ENCODE measurements at regions not wholly inside any gene's neighbourhood (a gene's known extent, or its start where the extent isn't known, plus 50 kb on each side); places are given as distances from the start of the nearest gene placed in this dataset.
"Not testable (repeated sequence)": the region's sequence is repeated elsewhere in the genome, so short reads cannot be mapped to it uniquely, and the experiment has no call there.

DNA sequence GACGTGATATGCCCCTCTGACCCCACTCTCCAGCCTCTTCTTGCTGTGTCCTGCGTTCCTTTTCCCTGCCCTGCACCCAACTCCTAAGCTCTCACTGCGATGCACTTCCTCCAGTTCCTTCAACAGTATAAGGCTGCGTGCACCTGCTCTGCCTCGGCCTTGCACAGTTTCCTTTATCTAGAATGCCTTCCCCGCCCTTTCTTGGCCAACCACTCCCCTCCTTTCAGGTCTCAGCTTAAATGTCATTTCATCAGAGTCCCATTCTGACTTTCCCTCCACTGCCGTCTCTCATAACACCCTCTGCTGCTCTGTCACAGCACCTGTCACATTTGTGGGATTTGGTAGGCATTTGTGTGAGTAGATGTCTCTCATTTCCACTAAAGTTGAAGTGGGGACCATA, 58.4 kb upstream of the NEIL3 start:
- Histone ChIP-seq H3K4me3 (ENCODE audit: low read depth, low read length) (no peak overlapping the region), H3K79me2 (ENCODE audit: control insufficient read depth, insufficient read depth, low read length, unreplicated experiment) (no peaks in the 10 kb centered on the region), H3K27me3 (ENCODE audit: insufficient read depth, low read length) (no peaks in the 10 kb centered on the region), H3K36me3 (ENCODE audit: insufficient read depth, low read length) (no peaks in the 10 kb centered on the region), H3K27ac (ENCODE audit: low read depth, low read length) (no peak overlapping the region), H2AFZ (ENCODE audit: low read length, unreplicated experiment) (no peak overlapping the region), H3K4me1 (ENCODE audit: control insufficient read depth, insufficient read depth, low read length, unreplicated experiment) (peaks cover 12% of the 10 kb centered on the region)

DNA sequence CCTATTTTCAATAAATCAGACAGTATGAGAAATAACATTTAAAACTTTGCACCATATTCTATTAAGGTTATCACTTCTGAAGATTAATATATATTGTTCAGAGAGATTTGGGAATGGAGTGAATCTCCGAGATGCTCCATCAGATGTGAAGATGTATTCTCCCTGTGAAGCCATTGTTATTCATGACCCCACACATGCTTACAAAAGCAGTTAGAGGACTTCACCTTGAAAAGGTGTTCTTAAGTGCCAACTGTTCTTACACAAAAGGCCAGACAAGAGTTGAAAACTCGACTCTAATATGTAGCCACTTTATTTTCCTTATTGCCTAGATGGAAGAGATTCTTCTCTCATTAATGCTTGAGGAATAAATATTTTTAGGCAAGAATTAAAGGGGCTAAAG, 54.3 kb upstream of the NEIL3 start:
- Histone ChIP-seq H3K4me3 (ENCODE audit: low read depth, low read length) (no peak overlapping the region), H2AFZ (ENCODE audit: low read length, unreplicated experiment) (no peak overlapping the region), H3K4me1 (ENCODE audit: control insufficient read depth, insufficient read depth, low read length, unreplicated experiment) (no peaks in the 10 kb centered on the region), H3K36me3 (ENCODE audit: insufficient read depth, low read length) (no peaks in the 10 kb centered on the region), H3K27ac (ENCODE audit: low read depth, low read length) (no peak overlapping the region), H3K79me2 (ENCODE audit: control insufficient read depth, insufficient read depth, low read length, unreplicated experiment) (no peaks in the 10 kb centered on the region), H3K27me3 (ENCODE audit: insufficient read depth, low read length) (no peaks in the 10 kb centered on the region)

DNA sequence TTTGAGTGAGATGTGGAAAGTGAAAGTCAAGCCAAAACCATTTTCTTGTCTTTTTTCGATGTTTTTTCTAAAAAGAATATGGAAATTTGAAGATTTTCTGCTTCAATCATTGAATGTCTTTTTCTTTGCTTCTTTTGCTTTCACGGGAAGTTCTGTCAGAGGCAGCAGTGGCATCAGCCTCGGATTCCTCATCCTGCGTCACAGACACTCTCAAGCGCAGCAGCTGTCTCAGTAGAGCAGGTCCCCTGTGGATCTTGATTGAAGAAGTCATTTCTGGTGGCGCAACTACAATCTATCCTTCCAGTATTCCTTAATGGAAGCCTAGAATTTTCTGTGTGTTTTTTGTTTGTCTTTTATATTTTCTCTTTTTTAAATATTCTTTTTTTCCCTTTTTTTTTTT, 52.7 kb upstream of the NEIL3 start:
- Histone ChIP-seq H3K36me3 (ENCODE audit: insufficient read depth, low read length) (no peaks in the 10 kb centered on the region), H3K79me2 (ENCODE audit: control insufficient read depth, insufficient read depth, low read length, unreplicated experiment) (no peaks in the 10 kb centered on the region), H3K27ac (ENCODE audit: low read depth, low read length) (no peak overlapping the region), H3K4me3 (ENCODE audit: low read depth, low read length) (no peak overlapping the region), H2AFZ (ENCODE audit: low read length, unreplicated experiment) (no peak overlapping the region), H3K4me1 (ENCODE audit: control insufficient read depth, insufficient read depth, low read length, unreplicated experiment) (no peaks in the 10 kb centered on the region), H3K27me3 (ENCODE audit: insufficient read depth, low read length) (no peaks in the 10 kb centered on the region)

DNA sequence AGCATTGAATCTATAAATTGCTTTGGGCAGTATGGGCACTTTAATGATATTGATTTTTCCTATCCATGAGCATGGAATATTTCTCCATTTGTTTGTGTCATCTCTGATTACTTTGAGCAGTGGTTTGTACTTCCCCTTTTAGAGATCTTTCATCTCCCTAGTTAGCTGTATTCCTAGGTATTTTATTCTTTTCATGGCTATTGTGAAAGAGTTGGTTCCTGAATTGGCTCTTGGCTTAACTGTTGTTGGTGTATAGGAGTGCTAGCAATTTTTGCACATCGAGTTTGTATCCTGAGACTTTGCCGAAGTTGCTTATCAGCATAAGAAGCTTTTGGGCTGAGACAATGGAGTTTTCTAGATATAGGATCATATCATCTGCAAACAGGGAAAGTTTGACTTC, 50.2 kb upstream of the NEIL3 start:
- not testable (repeated sequence) for H3K27me3 ChIP-seq (ENCODE audit: insufficient read depth, low read length); H3K79me2 ChIP-seq (ENCODE audit: control insufficient read depth, insufficient read depth, low read length, unreplicated experiment); H3K36me3 ChIP-seq (ENCODE audit: insufficient read depth, low read length); H3K4me3 ChIP-seq (ENCODE audit: low read depth, low read length); H3K4me1 ChIP-seq (ENCODE audit: control insufficient read depth, insufficient read depth, low read length, unreplicated experiment); H3K27ac ChIP-seq (ENCODE audit: low read depth, low read length); H2AFZ ChIP-seq (ENCODE audit: low read length, unreplicated experiment)

All from ACC112 (cell line).